ENCODE measurements at regions not wholly inside any gene's neighbourhood (a gene's known extent, or its start where the extent isn't known, plus 50 kb on each side); places are given as distances from the start of the nearest gene placed in this dataset.

DNA sequence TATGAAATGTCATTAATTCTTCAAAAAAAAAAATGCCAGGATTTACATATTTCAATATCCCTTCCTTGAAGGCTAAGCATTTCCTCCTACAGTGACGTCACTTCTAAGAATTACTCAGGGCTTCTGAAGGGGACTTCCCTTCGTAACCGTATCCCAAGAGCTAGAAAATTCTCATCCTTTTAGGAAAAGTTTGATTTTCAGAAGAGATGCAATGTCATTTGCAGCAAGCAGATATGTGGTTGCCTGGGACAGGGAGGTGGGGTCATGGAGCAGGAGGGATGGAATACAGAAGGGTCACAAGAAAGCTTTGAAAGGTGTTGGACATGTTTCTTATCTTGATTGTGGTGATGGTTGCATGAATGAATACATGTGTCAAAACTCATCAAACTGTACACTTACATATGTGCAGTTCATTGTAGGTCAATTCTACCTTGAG lies 97.0 kb upstream of the ATL2 start (continued):
- TF ChIP-seq IKZF1 (conservative IDR thresholded peaks at IDR 0.05) (peak; percentile 40; the same call in 1 of the 2 replicates), SIX5 (IDR thresholded peaks at IDR 0.05; ENCODE audit: low read depth, low read length, severe bottlenecking) (no peak), BACH1 (IDR thresholded peaks at IDR 0.05; ENCODE audit: borderline replicate concordance) (no peak), PKNOX1 (IDR thresholded peaks at IDR 0.05) (no peak), ZBTB11 (CRISPR knock-in tag; IDR thresholded peaks at IDR 0.05) (no peak), BHLHE40 (IDR thresholded peaks at IDR 0.05; ENCODE audit: borderline replicate concordance in 1 of 2, low read depth in 2 of 2, low read length in 1 of 2) (no peak), SUZ12 (IDR thresholded peaks at IDR 0.05; ENCODE audit: unreplicated experiment) (no peak), NRF1 (conservative IDR thresholded peaks at IDR 0.05; ENCODE audit: low read depth, low read length) (no peak), PAX8 (IDR thresholded peaks at IDR 0.05) (no peak), NR2C1 (IDR thresholded peaks at IDR 0.05) (no peak), IKZF2 (IDR thresholded peaks at IDR 0.05) (peak; percentile 52 to 60; a peak in 3 of 4 replicates), LARP7 (IDR thresholded peaks at IDR 0.05) (no peak), TCF7 (IDR thresholded peaks at IDR 0.05; ENCODE audit: borderline replicate concordance) (no peak), NBN (IDR thresholded peaks at IDR 0.05) (peak; percentile 46; the same call in 1 of the 2 replicates), EZH2 (IDR thresholded peaks at IDR 0.05; ENCODE audit: borderline replicate concordance, control insufficient read depth, low read depth, low read length) (no peak), TARDBP (IDR thresholded peaks at IDR 0.05; ENCODE audit: borderline replicate concordance) (no peak), RB1 (IDR thresholded peaks at IDR 0.05; ENCODE audit: borderline replicate concordance) (no peak), CBFB (IDR thresholded peaks at IDR 0.05; ENCODE audit: low read depth) (no peak), E2F4 (IDR thresholded peaks at IDR 0.05; ENCODE audit: low read depth, low read length) (no peak), POLR2AphosphoS2 (IDR thresholded peaks at IDR 0.05; ENCODE audit: low read depth, low read length) (no peak)
- TF ChIP-seq, protein P1, sequence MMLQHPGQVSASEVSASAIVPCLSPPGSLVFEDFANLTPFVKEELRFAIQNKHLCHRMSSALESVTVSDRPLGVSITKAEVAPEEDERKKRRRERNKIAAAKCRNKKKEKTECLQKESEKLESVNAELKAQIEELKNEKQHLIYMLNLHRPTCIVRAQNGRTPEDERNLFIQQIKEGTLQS (IDR thresholded peaks at IDR 0.05; ENCODE audit: borderline replicate concordance, extremely low read depth, low read depth, low read length): no peak
